DMS114 treated with DMSO at 0.1 percent for 48 hours (cell line): ENCODE measurements at regions not wholly inside any gene's neighbourhood (a gene's known extent, or its start where the extent isn't known, plus 50 kb on each side); places are given as distances from the start of the nearest gene placed in this dataset.

Experiments used
- DNase-seq: peaks from one replicate; lab custom pipeline; 2025; ENCODE audit not compliant: unreplicated experiment; lab: John Stamatoyannopoulos, UW

GRCh38 chr2:65856928-65857327 lies 424.5 kb upstream of the SPRED2 start:
- no peak for DNase-seq

GRCh38 chr2:65856423-65856822 lies 424.0 kb upstream of the SPRED2 start:
- DNase-seq = no peak

- no peak for DNase-seq
These were observed 418.3 kb upstream of the SPRED2 start for GRCh38 chr2:65850695-65851094.

GRCh38 chr2:65846989-65847678 lies 414.7 kb upstream of the SPRED2 start:
- DNase-seq = no peak

- DNase-seq = no peak
These were observed 413.2 kb upstream of the SPRED2 start for GRCh38 chr2:65845442-65846182.

- no peak for DNase-seq
These were observed 409.7 kb upstream of the SPRED2 start for GRCh38 chr2:65842104-65842503.

GRCh38 chr2:65835975-65836549 lies 403.7 kb upstream of the SPRED2 start:
- DNase-seq = no peak

- no peak for DNase-seq
These were observed 402.5 kb upstream of the SPRED2 start for GRCh38 chr2:65834771-65835475.

- DNase-seq = no peak
These were observed 401.7 kb upstream of the SPRED2 start for GRCh38 chr2:65834062-65834461.

- no peak for DNase-seq
These were observed 399.1 kb upstream of the SPRED2 start for GRCh38 chr2:65831509-65831908.

GRCh38 chr2:65826567-65826966 lies 394.2 kb upstream of the SPRED2 start:
- no peak for DNase-seq

- no peak for DNase-seq
These were observed 391.1 kb upstream of the SPRED2 start for GRCh38 chr2:65823511-65823910.

- no peak for DNase-seq
These were observed 388.1 kb upstream of the SPRED2 start for GRCh38 chr2:65820454-65820853.

GRCh38 chr2:65819963-65820362 lies 387.6 kb upstream of the SPRED2 start:
- no peak for DNase-seq

- no peak for DNase-seq
These were observed 386.6 kb upstream of the SPRED2 start for GRCh38 chr2:65818873-65819451.

- no peak for DNase-seq
These were observed 381.3 kb upstream of the SPRED2 start for GRCh38 chr2:65813631-65814173.

GRCh38 chr2:65812887-65813286 lies 380.5 kb upstream of the SPRED2 start:
- DNase-seq = no peak

- no peak for DNase-seq
These were observed 375.5 kb upstream of the SPRED2 start for GRCh38 chr2:65807942-65808341.

GRCh38 chr2:65804777-65805176 lies 372.4 kb upstream of the SPRED2 start:
- DNase-seq = no peak

GRCh38 chr2:65802298-65802942 lies 370.0 kb upstream of the SPRED2 start:
- no peak for DNase-seq

GRCh38 chr2:65800998-65801397 lies 368.6 kb upstream of the SPRED2 start:
- DNase-seq = no peak
